Uterus (tissue), 2 donors: ENCODE measurements at regions not wholly inside any gene's neighbourhood (a gene's known extent, or its start where the extent isn't known, plus 50 kb on each side); places are given as distances from the start of the nearest gene placed in this dataset.

ENCODE experiments used
- POLR2A ChIP-seq, 2 donors: fragments of 450-650 bp; IDR thresholded peaks; one replicate each; pipeline ENCODE4 v1.6.1; 2016; ENCODE audit warnings: antibody characterized with exemption in 2 of 2, mild to moderate bottlenecking in 1 of 2, moderate library complexity in 1 of 2
- TF ChIP-seq, protein P1 (sequence below), 4 experiments: fragments of 200-600 bp in 2 of 4; fragments of 450-650 bp in 2 of 4; sonication (generic) in 2 of 4; IDR thresholded peaks; one replicate each; pipeline ENCODE4 v1.5.1; 2016 to 2019; ENCODE audit warnings: antibody characterized with exemption in 4 of 4, mild to moderate bottlenecking in 2 of 4, moderate library complexity in 1 of 4

DNA sequence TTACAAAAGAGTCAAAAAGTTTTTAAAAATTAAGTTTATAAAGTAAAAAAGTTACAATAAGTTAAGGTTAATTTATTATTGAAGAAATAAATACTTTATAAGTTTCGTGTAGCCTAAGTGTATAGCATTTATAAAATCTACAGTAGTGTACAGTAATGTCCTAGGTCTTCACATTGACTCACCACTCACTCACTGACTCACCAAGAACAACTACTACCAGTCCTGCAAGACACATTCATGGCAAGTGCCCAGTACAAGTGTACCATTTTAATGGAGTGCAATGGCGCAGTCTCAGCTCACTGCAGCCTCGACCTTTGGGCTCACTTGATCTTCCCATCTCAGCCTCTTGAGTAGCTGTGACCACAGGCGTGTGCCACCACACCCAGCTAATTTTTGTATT lies 128.2 kb downstream of the GPX5 start:
- TF ChIP-seq, protein P1, sequence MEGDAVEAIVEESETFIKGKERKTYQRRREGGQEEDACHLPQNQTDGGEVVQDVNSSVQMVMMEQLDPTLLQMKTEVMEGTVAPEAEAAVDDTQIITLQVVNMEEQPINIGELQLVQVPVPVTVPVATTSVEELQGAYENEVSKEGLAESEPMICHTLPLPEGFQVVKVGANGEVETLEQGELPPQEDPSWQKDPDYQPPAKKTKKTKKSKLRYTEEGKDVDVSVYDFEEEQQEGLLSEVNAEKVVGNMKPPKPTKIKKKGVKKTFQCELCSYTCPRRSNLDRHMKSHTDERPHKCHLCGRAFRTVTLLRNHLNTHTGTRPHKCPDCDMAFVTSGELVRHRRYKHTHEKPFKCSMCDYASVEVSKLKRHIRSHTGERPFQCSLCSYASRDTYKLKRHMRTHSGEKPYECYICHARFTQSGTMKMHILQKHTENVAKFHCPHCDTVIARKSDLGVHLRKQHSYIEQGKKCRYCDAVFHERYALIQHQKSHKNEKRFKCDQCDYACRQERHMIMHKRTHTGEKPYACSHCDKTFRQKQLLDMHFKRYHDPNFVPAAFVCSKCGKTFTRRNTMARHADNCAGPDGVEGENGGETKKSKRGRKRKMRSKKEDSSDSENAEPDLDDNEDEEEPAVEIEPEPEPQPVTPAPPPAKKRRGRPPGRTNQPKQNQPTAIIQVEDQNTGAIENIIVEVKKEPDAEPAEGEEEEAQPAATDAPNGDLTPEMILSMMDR (IDR thresholded peaks at IDR 0.05) = no peak
- no peak for TF ChIP-seq POLR2A (IDR thresholded peaks at IDR 0.05)
